HG03575 (cell line): ENCODE measurements at regions not wholly inside any gene's neighbourhood (a gene's known extent, or its start where the extent isn't known, plus 50 kb on each side); places are given as distances from the start of the nearest gene placed in this dataset.

Source experiments
- ATAC-seq: cut with Tn5 transposase; IDR thresholded peaks from one replicate; pipeline ENCODE4 v1.9.1; 2021; ENCODE audit not compliant: unreplicated experiment, insufficient number of reproducible peaks, low FRiP score; ENCODE audit errors: extremely low read depth

DNA sequence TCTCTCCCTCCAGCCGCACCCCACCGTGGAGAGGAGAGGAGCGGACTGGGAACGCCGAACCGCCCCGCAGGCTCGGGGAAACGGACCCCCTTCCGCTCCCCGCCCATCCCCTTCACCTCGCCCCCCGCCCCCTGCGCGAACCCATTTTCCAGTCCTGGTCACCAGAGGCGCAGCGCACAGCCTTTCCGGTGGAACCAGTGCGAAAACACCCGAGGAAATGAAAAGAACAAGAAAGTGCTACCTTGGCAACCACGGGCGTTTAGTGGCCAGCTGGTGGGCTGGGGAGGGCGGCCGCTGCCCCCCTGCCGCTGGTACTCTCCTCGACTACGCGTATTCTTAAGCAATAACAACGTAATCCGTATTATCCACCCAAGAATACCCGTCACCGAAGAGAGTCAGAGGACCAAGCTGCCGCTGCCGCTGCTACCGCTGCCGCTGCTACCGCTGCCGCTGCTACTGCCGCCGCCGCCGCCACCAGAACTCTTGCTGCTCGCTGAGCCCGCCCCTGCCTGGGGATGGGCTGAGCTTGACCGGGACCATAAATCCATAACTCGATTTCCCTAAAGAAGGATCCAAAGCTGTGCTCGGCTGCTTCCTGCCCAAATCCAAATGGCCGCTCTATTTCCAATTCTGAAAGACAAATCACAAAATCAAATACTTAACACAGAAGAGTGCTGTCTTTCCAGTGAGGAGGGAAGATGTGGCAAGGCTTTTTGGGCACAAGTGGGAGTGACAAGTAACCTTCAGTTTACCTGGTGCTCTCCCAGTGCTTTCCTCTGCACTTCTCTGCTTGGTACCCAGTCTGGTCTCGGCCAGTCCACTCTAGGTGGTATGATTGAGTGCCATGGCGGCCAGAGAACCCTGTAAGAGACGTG, 125.2 kb upstream of the DPYD start:
- no peak for ATAC-seq

DNA sequence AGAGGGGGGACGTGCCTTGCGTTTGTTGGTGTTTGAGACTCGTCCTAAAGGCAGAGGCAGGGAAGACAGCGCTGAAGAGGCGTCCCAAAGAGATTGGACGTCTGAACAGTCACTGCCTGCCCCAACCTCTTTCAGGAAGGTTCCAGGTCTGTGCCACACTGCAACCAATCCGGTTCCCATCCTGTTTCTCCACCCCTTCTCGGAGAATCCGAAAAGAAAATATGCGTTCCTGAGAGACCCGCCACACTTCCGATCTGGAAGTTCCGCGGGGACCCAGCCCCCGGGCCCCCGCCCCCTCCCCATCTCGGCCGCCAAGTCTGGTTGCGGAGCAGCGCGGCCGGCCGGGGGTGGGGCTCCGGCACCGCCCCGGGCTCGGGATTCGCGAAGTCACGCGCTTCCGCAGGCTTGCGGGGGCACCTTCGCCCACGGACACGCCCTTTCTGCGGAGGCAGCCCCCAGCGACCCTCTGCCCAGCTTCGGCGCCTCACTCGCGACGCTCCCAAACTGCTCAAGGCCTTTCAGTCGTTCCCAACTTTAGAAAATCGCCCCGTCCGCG, 124.5 kb upstream of the DPYD start:
- ATAC-seq = no peak

DNA sequence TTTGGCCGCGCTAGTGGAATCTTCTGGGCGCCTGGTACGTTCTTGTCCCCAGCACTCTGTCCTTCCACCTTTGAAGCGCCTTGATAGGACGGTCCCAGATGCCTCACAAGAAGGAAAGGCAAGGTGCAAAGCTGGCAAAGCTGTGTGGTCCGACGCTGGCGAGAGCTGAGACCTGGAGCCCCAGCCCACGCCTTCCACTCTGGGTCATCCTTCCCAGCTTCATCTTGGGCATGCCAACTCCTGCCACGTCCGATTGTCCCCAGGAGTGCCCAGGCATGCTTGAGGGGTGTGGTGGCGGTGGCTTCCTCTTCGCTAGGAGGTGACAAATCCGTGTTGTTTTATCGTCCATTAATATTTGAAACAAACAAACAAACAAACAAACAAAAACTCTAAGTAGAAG, 123.9 kb upstream of the DPYD start:
- no peak for ATAC-seq

DNA sequence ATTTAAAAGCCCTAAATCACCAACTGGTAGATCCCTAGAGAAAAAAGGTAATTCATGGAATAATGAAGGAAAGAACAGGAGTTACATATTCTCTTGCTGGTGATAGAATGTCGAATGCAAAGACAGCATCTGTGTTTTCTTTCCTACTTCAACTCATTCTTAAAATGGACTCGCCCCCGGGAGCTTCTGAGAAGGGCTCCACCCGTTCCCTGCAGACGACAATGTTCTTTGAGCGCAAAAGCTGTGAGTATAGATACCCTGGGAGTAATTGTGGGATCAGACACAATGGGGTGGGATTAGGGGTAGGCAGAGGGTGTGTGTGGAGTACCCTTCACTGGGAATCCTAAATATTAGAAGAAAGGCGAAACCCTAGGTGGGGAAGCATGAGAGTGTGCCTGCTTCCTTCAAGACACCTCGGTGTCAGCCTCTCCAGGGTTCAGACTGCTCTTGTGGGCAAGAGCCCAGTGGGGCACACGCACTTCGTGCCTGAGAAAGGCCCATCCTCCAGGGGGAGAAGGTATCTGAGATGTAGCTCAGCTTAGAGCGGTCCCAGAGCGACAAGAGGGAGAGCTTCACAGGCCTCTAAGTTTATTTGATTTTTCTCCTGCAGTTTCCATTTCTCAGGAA, 123.3 kb upstream of the DPYD start:
- ATAC-seq = no peak

DNA sequence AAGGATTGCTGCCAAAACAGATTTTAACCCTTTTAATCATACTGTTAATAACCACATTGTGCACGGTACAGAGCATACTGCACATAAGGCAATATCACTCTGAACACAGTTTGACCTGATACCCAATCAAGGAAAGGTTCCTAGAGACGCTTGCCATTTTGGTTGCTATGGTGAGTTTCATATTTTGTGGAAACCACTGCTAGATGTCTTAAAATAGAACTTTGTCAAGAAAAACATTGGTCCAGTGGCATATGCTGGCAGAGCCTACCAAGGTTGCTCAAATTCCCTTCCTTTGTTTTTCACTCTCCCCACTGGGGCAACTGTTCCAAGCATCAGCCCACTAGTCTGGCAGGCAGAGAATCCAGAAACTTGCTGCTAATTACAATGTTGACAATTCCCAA, 114.8 kb upstream of the DPYD start:
- ATAC-seq = no peak

DNA sequence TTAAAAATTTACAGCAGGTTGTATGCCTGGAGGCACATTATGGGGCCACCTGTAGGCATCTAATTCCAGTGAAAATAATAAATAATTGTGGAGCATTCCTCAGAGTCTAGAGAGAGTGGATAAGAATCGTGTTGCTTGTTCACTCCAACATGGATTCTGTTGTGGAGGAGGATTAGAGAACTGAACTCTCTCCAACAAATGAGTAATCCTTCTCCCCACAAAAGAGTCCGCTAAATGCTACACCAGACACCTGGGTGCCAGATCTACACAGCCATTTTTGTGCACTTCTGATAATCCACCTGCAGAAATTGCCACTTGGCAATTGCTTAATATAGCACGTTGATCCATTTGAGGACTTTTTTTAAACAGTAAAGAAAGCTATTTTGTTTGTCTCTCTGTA, 113.7 kb upstream of the DPYD start:
- no peak for ATAC-seq

DNA sequence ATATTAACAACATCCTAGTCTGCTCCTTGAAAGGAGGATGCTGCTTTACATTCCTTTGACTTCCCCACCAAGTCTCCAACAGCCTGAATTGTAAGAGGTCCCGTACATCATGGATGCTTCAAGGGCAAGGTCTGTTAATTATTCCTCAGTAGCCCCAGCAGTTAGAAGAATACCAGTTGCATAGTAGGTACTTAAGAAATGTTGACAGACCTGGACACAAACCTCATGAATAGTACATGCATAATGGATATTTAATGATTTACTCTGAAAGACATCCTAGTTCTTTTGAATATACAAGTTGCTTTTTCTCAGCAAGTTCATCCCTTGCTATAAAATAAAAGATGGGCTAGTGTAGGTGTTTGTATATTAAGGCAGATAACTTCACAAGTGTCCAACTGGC, 112.1 kb upstream of the DPYD start:
- ATAC-seq = no peak

DNA sequence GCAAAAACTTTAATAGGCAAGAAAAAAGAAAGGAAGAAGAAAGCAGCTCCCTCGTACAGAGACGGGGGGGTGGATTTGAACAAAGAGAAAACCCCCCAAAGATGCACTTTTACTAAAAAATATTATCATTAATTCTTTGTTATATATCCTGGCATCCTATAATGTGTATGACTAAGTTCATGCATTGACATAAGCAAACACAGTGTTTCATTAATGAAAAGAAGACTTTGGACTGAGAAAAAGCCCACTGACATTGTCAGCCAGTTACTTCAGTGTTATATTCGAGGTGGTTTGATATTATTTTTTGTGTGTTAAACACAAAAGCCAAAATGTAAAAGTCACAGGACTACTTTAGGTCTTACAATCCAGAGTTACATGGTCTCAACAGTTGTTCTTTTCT, 110.1 kb upstream of the DPYD start:
- no peak for ATAC-seq

DNA sequence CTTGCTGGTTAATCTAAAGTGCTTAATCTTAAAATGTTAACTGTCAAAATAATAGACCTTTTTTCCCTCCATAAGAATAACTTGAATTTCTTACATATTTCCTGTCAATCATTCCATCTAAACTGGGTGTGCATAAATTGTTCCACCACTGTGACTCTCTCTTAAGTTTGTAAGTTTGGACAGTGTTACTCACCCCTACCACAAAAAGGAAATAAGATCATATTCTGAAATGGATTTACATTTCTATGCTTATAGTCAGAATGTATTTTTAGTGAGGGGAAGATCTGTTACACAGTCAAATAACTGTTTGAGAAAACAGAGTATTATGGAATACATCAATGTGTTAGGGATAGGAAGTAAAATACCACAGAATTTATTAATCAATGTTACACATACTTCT, 109.6 kb upstream of the DPYD start:
- ATAC-seq = no peak

DNA sequence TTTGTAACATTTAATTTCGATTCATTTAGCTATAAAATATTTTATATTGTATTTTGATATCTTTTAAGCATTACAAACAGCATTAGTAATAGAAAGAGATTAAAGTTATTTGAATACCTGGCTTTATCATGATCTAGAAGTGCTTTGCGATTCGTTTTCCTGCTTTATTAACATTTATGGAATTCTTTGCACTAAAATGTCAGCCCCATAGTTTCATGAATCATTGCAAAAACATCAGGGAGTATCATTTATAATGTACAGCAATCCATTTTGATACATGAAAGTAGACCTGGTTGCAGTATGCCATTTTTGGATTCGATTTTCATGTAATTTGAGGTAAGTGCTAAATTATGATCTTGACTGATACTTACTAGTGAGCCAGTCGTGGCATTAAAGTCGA, 108.0 kb upstream of the DPYD start:
- no peak for ATAC-seq

DNA sequence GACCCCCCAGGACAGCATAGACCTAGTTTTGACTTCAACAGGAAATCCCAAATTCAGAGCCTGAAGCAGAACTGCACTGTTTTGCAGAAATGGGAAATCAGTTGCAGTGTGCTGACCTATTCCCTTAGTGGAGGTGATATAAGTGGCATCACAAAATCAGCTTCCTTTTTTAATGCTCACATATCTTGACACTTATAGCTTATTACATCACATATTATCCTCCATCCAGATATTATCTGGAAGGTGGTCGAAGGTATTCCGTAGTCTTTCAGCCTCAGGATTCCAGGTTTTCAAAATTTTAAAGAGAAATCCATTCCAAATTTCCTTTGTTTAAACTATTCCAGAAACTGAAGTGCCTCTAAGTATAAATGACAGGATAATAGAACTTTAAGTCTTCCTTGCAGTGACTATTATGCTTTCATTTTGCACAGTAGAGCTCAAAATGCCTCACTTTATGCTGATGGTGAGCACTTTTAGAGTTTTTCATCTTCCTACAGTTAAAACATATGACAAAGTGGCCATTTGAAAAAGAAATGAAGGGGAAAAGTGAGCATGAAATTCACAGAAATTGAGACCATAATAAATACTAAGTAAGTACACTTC, 106.4 kb upstream of the DPYD start:
- ATAC-seq = no peak

DNA sequence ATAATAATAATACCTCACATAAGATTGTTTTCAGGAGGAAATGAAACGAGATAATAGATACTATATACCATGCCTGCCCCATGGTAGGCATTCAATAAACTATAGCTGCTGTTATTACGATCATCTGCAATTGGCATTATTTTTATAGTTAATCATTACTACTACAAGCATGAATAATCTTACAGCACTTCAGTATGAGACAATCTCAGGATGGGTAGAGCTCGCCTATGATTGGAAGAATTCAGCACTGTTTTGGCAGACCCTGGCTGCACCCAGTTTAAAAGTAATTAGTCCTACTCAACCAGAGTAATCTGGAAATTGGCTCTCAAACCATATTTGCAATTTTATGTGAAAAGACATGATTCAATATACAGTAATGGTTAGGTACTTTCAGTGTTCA, 105.0 kb upstream of the DPYD start:
- no peak for ATAC-seq

DNA sequence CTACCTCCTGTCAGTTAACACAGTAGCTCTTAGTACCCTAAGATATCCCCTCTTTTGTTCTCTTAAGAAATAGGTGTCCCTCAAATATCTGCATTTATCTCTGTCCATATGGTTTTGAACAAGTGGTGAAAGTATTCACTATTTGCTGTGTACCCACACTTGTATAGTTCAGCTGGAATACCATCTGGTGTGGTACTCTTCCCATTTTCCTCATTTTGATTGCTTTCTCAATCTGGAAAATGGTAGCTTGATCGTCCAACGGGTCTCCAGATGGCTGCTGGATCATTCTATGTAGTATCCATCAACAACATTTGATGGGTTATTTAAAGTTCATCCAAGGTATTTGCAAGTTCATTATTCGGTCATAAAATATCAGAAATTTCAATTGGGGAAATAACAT, 100.3 kb upstream of the DPYD start:
- no peak for ATAC-seq

DNA sequence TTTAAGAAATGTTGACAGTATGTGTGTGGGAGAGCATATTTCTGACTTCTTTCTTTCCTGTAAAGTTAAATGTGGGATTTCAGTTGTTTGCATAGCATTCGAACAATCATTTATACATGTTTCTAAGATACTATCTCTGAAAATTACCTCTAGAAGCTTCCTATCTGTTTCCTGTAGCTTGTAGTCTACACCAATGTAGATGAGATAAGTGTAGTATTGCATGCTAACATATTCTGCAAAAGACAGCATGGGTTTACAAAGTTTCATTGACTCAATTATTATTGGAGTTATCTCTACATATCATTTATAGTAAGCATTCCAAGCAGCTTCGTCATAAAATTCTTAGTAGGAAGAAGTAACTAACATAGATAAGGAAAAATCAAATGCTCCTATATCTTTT, 98.9 kb upstream of the DPYD start:
- no peak for ATAC-seq

DNA sequence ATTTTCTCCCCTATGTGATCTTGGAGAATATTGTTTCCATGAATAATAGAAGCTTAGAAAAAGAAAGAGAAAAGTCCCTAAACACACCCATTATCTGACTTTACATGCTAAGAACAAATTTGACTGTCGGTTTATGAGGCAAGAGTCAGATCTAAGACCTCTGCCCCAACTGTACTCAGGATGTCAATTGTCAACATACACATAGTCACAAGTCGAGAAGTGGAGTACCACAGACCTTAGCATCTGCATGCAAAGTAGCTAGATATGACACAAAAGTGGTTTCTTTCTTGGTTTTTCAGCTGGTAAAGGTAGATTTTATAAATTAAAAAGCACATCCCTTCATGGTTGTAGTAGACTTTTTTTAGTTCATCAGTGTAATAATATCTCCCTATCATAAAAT, 97.2 kb upstream of the DPYD start:
- no peak for ATAC-seq

DNA sequence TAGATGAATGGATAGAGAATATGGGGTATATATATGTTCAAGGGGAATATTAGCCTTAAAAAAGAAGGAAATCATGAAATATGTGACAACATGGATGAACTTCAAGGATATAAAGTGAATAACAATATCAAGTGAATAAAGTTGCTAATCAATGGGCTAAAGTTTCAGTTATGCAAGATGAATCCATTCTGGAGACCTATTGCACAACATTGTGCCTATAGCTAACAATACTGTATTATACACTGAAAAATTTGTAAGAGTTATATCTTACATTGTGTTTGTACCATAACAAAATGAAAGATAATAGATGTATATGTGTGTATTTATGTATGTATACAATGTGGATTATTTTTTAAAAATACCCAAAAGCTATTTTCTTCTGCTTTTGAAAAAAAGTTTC, 96.3 kb upstream of the DPYD start:
- ATAC-seq = no peak

DNA sequence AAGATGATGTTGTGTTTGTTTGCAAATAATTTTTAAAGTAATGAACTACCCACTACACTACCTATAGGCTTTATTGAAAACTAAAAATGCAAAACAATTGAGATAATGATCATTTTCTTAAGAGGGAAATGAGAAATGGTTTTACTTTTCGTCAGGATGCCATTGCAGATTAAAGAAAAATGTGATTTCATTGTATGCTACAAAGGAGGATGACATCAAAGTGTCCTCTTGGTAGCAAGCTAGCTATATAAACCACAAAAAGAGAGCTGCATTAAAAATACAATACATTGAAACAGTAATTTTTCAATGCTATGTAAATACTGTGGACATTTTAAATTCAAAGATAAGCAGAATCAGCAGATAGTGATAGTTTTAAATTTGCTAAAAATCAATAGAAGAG, 87.5 kb upstream of the DPYD start:
- ATAC-seq = no peak

DNA sequence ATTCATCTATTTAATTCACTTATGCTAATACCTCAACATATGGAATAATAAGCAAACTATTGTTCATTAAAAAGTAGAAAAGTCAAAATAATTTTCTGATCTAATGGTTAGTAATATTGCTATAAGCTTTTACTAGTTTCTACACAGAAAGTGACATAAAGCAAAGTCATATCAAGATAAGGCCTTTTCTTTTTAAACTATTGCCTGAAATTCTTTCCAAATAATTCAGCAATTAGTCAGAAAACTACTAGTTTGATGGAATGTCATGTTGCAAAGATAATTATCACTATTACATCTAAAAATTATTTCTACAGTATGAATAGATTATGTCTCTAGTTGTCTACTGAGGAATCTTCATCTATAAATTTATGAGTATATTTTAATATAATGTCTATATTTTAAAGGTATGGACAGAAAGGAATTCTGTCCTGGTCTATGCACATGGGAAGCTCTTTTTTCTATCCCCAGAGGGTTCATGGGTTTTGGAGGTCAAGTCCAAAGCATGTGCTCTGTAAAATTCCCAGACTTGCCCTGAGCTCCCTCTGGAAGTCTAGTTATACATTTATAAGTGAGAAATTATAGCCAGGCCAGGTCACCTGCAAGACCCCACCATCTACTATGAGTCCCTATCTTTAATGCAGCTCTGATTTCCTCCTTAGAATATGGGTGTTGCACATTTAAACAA, 84.6 kb upstream of the DPYD start:
- ATAC-seq = no peak

DNA sequence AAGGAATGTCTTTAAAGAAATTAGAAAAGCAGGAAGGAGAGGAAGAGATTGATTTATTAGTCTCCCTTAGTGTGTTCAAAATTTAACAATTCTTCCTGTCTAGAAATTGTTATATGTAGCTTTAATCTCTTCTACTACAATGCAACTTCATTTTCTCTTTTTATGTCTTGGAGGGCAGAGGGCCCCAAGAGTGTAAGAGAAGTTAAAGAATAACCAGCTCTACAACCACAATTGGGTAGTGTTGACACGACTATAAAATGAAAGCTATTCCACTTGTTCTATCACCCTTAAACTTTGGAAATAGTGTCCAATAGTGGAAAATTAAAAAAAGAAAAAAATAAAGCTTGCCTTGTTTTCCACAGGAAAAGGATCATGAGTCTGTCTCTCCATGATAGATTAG, 82.6 kb upstream of the DPYD start:
- ATAC-seq = no peak

DNA sequence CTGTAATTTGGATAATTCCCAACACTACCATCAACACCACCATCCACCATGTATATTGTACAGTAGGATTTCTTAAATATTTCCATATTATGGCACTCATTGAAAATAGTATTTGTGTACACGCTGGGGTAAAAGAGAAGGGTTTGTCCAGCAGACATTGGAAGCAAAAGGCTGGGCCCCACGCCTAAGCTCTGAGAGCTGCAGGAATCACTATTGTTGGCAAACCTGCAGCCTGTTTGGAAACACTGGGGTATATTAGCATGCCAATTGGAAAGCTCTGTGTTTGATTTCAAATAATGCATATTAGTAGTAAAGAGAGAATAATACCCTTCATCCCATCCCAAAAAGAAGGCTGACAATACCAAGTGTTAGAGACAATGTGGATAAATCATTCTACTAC, 81.5 kb upstream of the DPYD start:
- no peak for ATAC-seq
